NB4 (cell line): ENCODE measurements at regions not wholly inside any gene's neighbourhood (a gene's known extent, or its start where the extent isn't known, plus 50 kb on each side); places are given as distances from the start of the nearest gene placed in this dataset.

Experiments used
- CTCF ChIP-seq: IDR thresholded peaks from one replicate; pipeline ENCODE4 v1.5.1; 2012; ENCODE audit warnings: low read depth, low read length
- MYC ChIP-seq: IDR thresholded peaks from 2 replicates; pipeline ENCODE4 v1.6.1; 2011; ENCODE audit warnings: low read depth, low read length
- POLR2A ChIP-seq: IDR thresholded peaks from 2 replicates; pipeline ENCODE4 v1.6.1; 2011; ENCODE audit warnings: mild to moderate bottlenecking; ENCODE audit not compliant: insufficient read length; ENCODE audit errors: extremely low read depth

- TF ChIP-seq CTCF (no peak), POLR2A (no peak), MYC (no peak)
Measured at GRCh38 chr10:29709484-29710002, 74.8 kb upstream of the SVIL start.
